ENCODE measurements at regions not wholly inside any gene's neighbourhood (a gene's known extent, or its start where the extent isn't known, plus 50 kb on each side); places are given as distances from the start of the nearest gene placed in this dataset.

DNA sequence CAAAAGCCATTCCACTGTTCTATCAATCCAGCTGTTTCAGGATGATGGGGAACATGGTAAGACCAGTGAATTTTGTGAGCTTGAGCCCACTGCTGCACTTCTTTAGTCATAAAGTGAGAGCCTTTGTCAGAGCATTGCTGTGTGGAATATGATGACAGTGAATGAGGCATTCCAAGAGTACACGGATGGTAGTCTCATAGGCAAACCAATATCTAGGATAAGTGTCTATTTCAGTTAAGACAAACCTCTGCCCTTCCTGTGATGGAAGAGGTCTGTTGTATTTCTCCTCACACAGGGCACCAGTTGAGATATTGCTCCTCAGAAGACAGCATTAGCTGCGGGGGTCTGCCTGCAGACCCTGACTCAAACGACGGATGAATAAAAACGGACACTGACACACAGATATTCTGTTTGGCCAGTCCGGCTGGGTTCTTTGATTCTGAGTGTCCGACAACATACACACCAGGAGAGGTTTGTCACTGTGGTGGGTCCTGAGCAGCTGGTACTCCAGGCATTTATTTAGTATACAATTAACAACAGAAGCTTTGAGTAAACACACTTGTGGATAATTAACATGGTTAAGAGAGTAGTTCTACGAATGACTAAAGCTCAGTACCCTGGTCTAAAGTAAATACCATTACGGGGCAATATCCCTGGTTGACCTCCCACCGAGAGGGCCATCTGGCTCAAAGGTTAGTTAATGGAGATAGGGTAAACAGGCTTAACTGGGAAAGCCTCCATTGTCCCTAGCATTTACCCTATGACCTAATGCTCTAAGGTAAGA, 121.7 kb downstream of the ZNF280B start (continued):
- TF ChIP-seq PRDM15 (CRISPR knock-in tag; IDR thresholded peaks at IDR 0.05) (no peak), ELF3 (CRISPR knock-in tag; IDR thresholded peaks at IDR 0.05) (peak; percentile 15; the same call in 1 of the 2 replicates), MTA3 (CRISPR knock-in tag; IDR thresholded peaks at IDR 0.05) (no peak), FOXM1 (CRISPR knock-in tag; IDR thresholded peaks at IDR 0.05) (no peak), TARDBP (CRISPR knock-in tag; IDR thresholded peaks at IDR 0.05) (peak; percentile 79; the same call in 1 of the 2 replicates)

DNA sequence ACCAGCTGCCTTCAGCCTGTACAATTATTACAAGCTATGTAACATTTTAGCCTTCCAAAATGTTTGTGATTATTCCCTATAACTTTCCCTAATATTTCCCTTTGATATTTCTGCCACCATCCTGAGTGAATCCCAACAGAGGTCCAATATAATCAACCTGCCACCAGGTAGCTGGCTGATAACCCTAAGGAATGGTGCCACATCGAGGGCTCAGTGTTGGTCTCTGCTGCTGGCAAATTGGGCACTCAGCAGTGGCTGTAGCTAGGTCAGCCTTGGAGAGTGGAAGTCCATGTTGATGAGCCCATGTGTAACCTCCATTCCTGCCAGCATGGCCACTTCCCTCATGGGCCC, 121.2 kb downstream of the ZNF280B start:
- FAIRE-seq (no peak), DNase-seq (ENCODE audit: low spot score) (no peak), ATAC-seq (peak; percentile 57)
- in situ Hi-C loops (cut with HindIII; ENCODE audit: extremely low pct_ligation_motif_present, low pct_unique_long_range_greater_than_20kb) (no loop called here), intact Hi-C loops (cut with micrococcal nuclease; ENCODE audit: unreplicated experiment) (no loop called here)
- ChIA-PET POLR2A (interaction anchor here (1.0 to 1.6 kb wide), 2 partner anchors 10 to 133 kb away, joined by 3 to 6 read pairs; partner anchors contain the start of gene ZNF280A), CTCF (ENCODE audit: low intra/inter-chr PET ratio, low total read pairs) (no interaction called here)
- H2AFZ ChIP-seq (ENCODE audit: low read length): no peak overlapping the region
- peaks cover 3% of the 10 kb centered on the region; the same call in 1 of the 2 replicates for H3K9me3 ChIP-seq (ENCODE audit: low read length)
- WGBS (ENCODE audit: low lambda C conversion rate): 40% methylated on average over 1 of the region's 1 CpG
- H3K36me3 ChIP-seq (replicated peaks in 1 of 2; ENCODE audit: control insufficient read depth in 1 of 2, insufficient read depth in 2 of 2, low read length in 2 of 2): no peaks in the 10 kb centered on the region
- H4K20me1 ChIP-seq (ENCODE audit: insufficient read depth, low read length): no peaks in the 10 kb centered on the region
- BruUV-seq (replicated peaks): no TSS peak
- peak overlapping the region; percentile 86 for H3K27ac ChIP-seq (ENCODE audit: extremely low read length, insufficient read depth, low read length)
- peak overlapping the region; percentile 30; the same call in 1 of the 2 replicates for H3K9ac ChIP-seq (ENCODE audit: insufficient read depth, low read depth, low read length)
- H3K4me1 ChIP-seq (ENCODE audit: insufficient read depth, low read length): peaks cover 37% of the 10 kb centered on the region
- peak overlapping the region; percentile 71 for H3K4me2 ChIP-seq (ENCODE audit: low read depth, low read length)
- H3K79me2 ChIP-seq (ENCODE audit: insufficient read depth, low read length): no peaks in the 10 kb centered on the region
- peak overlapping the region in 1 of 3 experiments; percentile 21; a peak in 1 of 6 replicates for H3K4me3 ChIP-seq (replicated peaks in 1 of 3; ENCODE audit: insufficient read depth in 1 of 3, low read depth in 2 of 3, low read length in 3 of 3)
- peaks cover 0 to 1% of the 10 kb centered on the region in 2 experiments; a peak in 1 of 5 replicates for H3K27me3 ChIP-seq (ENCODE audit: control insufficient read depth in 1 of 2, insufficient read depth in 2 of 2, low read length in 2 of 2)
- peak; percentile 14 for TF ChIP-seq ZNF644 (CRISPR knock-in tag; IDR thresholded peaks at IDR 0.05; ENCODE audit: low read depth)
- TF ChIP-seq KLF12 (CRISPR knock-in tag; IDR thresholded peaks at IDR 0.05; ENCODE audit: borderline replicate concordance): no peak
- TF ChIP-seq NFATC3 (CRISPR knock-in tag; IDR thresholded peaks at IDR 0.05): no peak
- TF ChIP-seq ELF1 (CRISPR knock-in tag; IDR thresholded peaks at IDR 0.05): no peak
- TF ChIP-seq TFDP2 (CRISPR knock-in tag; IDR thresholded peaks at IDR 0.05): no peak
- TF ChIP-seq HOXA9 (CRISPR knock-in tag; IDR thresholded peaks at IDR 0.05; ENCODE audit: borderline replicate concordance): peak; percentile 6; the same call in 1 of the 2 replicates
- TF ChIP-seq HDAC1 (CRISPR knock-in tag; IDR thresholded peaks at IDR 0.05): peak; percentile 13; the same call in 1 of the 2 replicates
- no peak for TF ChIP-seq THYN1 (CRISPR knock-in tag; IDR thresholded peaks at IDR 0.05; ENCODE audit: borderline replicate concordance, low read depth)
- TF ChIP-seq, protein P1, sequence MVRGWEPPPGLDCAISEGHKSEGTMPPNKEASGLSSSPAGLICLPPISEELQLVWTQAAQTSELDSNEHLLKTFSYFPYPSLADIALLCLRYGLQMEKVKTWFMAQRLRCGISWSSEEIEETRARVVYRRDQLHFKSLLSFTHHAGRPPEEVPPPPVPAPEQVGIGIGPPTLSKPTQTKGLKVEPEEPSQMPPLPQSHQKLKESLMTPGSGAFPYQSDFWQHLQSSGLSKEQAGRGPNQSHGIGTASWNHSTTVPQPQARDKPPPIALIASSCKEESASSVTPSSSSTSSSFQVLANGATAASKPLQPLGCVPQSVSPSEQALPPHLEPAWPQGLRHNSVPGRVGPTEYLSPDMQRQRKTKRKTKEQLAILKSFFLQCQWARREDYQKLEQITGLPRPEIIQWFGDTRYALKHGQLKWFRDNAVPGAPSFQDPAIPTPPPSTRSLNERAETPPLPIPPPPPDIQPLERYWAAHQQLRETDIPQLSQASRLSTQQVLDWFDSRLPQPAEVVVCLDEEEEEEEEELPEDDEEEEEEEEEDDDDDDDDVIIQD (CRISPR knock-in tag; IDR thresholded peaks at IDR 0.05; ENCODE audit: low read depth): 0 out of 2 replicates have a peak, but pooled peaks have one; percentile 1
- 0 out of 2 replicates have a peak, but pooled peaks have one; percentile 4 for TF ChIP-seq SOX13 (IDR thresholded peaks at IDR 0.05)
- no peak for TF ChIP-seq SOX13 (CRISPR knock-in tag; conservative IDR thresholded peaks at IDR 0.05 in 1 of 2, IDR thresholded peaks at IDR 0.05 in 1 of 2)
- no peak for TF ChIP-seq NCOA5 (CRISPR knock-in tag; IDR thresholded peaks at IDR 0.05)
- no peak for TF ChIP-seq FOSL2 (CRISPR knock-in tag; IDR thresholded peaks at IDR 0.05)

Data from HepG2 (cell line).